DND-41 (cell line): ENCODE measurements at regions not wholly inside any gene's neighbourhood (a gene's known extent, or its start where the extent isn't known, plus 50 kb on each side); places are given as distances from the start of the nearest gene placed in this dataset.

Experiments used
- CTCF ChIP-seq: IDR thresholded peaks from 2 replicates; pipeline ENCODE4 v1.5.1; 2012; ENCODE audit warnings: borderline replicate concordance, low read length, moderate library complexity, mild to moderate bottlenecking; ENCODE audit not compliant: poor library complexity, severe bottlenecking; ENCODE audit errors: extremely low read depth
- EZH2 ChIP-seq: IDR thresholded peaks from 3 replicates; pipeline ENCODE4 v1.6.1; 2012; ENCODE audit warnings: borderline replicate concordance, low read depth, mild to moderate bottlenecking, moderate library complexity, low read length, inconsistent platforms; ENCODE audit not compliant: severe bottlenecking

- TF ChIP-seq CTCF (no peak), EZH2 (no peak)
These were observed 955.2 kb downstream of the FSTL5 start for GRCh38 chr4:161208564-161208963.
